Stromal cell of bone marrow (primary cell): ENCODE measurements at regions not wholly inside any gene's neighbourhood (a gene's known extent, or its start where the extent isn't known, plus 50 kb on each side); places are given as distances from the start of the nearest gene placed in this dataset.

Source experiments
- DNase-seq: peaks from one replicate; pipeline ENCODE4 v3.0.0-alpha.2; 2012; ENCODE audit warnings: low read depth

GRCh38 chr6:33967966-33968724 is 164.3 kb upstream of the MLN start:
- no peak for DNase-seq

DNA sequence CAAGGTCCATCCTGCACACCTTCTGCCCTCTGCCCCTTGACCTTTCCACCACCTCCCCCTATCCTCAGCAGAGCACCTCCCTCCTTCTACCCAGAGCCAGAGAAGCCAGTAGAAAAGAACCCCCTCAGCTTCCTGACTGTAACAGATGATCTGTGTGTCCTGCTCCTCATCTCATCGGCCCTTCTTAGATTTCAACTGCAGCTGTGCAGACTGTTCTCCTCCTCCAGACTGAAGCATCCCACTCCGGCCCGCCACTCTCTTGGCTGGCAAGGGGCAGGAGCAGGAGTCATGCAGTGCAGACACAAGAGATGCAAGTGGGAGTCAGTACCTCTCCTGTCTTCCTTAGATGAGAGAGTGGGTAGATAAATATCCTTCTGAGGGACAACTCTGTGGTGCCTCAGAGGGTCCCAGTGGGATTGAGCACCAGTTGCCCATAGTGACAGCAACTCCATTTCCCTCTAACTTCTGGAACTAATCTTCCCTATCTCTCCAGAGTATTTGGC is 163.5 kb upstream of the MLN start:
- no peak for DNase-seq

DNA sequence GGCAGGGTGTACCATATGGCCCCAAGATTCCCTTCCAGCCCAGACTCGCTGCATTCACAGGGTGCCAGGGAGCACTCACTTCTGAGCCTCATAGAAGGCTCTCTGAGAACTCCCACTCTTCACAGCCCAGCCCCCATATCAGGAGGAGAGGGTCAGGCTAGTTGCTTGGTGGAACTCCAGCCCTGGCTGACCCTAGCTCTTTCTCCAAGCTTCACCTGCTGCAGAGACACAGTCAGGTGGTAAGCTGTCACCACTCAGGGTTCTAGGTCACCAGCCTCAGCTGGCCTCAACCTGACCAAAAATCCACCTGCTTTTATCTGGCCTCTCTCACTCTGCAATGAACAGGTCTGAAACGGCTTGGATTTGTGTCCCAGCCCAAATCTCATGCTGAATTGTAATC is 162.7 kb upstream of the MLN start:
- no peak for DNase-seq

- DNase-seq = no peak
These were observed 162.0 kb upstream of the MLN start for GRCh38 chr6:33965766-33966165.

DNA sequence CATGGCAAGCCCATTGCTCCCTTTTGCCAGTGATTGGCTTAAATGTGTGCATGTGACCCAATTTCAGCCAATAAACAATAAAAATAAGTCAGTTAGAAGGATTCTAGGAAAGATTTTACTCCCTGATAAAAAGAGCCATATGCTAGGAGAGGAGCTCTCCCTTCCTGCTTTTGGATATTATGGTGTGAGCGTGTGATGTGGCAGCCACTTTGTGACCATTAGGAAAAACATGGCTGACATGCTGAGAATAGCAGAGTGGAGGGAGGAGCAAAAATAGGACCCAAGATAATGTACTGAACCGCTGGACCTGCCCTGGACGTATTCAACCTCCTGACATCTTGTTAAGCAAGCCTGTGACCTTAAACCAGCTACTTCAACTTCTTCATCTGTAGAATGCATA is 160.6 kb upstream of the MLN start:
- no peak for DNase-seq

DNA sequence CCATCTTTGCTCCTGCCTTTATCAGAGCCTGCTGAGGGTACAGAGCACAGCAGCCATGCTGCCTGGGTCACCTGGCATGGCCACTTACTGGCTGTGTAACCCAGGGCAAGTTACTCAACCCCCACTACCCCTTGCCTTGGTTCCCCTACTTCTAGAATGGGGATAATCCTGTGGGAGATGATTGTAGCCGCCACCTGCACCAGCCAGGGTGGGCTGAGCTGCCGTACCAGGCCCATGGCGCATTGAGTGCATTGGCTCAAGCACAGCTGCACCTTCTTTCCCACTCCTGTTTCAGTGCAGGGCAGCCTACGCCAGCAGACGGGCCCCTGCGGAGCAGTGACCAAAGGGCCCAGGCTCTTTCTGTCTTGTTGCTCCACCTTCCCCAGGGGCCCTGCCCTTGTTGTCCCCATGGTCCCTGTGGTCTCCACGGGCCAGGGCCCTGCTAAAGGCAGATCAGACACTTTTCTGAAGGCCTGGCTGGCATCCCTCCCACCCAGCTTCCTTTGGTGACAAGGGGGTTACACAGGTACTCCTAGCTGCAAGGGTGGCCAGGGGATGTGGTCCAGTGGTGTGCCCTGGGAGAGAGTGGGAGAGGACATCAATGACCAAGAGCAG is 159.4 kb upstream of the MLN start:
- no peak for DNase-seq

DNA sequence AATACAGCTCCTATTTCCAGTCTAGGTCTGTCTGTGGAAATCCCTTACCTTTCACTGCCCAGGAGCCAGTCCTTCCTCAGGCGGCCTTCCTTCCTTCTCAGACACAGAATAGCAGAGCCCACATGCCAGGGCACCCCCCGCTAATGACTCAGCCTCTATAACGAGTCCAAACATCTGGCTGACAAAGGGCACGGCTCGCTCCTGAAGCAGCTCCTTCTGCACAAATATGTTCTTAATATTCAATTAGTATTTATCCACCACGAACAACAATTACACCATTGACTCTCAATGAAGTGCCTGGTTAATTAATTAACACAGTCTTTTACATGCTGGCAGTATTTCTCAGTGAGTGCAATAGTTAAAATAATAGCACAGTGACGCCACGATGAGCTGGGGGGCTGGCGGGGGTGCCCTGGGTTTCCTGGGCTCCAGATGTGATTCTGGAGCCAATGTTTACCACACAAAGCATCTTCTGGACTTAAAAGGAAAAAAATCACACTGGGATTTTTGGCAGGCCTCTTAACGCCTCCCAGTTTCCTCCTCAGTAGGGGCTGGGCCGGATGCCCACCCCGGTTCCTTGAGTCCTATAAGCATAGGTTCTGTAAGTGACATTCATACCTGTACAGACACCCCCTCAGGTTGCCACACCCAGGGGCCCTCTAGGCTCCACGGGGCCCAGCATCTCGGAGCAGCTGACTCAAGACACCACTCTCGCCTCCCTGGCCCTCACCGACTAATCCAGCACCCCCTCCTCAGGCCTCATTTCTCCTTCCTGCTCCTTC is 158.6 kb upstream of the MLN start:
- no peak for DNase-seq

DNA sequence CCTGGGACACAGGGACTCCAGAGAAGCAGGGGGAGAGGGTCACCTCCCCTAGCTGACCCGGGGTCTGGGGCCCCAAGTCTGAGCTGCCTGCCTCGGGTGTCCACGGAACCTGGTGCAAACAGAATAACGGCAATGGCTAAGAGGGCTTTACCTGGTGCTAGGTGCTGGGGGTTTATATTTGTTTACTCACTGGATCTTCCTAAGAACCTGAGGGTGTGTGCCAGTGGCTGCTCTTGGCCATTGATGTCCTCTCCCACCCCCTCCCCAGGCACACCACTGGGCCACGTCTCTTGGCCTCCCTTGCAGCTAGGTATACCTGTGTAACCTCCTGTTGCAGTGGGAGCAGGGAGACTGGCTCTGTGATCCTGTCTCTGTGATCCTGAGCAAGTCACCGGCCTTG is 157.9 kb upstream of the MLN start:
- no peak for DNase-seq

GRCh38 chr6:33960345-33961313 is 156.8 kb upstream of the MLN start:
- DNase-seq = no peak

GRCh38 chr6:33959661-33960344 is 156.0 kb upstream of the MLN start:
- no peak for DNase-seq

DNA sequence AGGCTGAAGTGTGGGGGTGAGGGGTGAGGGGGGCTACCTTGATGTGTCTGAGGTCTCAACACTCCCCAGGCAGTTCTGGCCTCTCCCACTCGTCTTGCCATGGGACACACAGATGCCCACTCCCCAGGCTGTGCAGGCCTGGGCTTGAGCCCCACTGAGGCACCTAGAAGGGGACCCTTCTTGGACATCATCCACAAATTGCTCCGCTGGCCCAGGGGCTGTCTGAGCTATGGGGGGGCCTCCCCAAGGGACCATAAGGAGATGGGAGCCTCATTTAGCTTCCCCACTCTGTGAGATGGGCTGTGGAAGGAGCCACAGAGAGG is 155.5 kb upstream of the MLN start:
- DNase-seq = no peak

DNA sequence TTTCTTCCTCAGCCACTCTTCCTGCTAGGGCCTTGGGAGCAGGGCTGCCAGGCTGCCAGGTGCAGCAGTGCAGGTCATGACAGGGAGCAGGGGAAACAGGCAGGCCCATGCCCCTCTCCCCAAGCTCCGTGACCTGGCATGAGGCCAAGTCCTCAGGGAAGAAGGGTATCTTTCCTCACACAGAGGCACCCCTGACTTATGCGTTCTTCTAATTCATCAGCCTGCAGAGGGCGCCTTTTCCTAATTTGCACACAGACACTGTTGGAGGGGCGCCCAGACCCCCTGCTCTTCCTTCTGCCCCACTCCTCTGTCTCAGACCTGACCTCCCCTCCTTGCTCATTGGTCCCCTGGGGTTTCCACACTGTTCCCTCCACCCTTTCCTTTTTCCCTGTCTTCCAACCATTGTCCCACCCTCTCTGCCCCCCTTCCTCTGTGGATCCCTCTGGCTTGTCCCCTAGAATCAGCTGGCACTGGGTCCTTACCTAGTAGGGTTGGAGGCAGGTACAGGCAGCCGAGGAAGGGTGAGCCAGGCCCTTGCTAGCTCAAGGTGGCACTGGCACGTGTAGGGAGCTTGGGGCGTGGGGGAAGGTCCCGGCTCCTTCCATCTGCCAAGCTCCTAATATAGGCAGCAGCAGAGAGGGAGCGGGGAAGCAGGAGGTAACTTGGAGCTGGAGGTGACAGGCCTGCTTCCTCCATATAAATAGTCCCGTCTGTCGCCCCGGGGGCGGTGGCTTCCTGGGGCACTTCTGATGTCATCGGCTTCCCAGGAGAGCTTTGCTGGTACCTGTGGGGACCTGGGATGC is 154.9 kb upstream of the MLN start:
- no peak for DNase-seq

- no peak for DNase-seq
These were observed 154.2 kb upstream of the MLN start for GRCh38 chr6:33957892-33958525.

- DNase-seq = no peak
These were observed 153.5 kb upstream of the MLN start for GRCh38 chr6:33957131-33957891.

DNA sequence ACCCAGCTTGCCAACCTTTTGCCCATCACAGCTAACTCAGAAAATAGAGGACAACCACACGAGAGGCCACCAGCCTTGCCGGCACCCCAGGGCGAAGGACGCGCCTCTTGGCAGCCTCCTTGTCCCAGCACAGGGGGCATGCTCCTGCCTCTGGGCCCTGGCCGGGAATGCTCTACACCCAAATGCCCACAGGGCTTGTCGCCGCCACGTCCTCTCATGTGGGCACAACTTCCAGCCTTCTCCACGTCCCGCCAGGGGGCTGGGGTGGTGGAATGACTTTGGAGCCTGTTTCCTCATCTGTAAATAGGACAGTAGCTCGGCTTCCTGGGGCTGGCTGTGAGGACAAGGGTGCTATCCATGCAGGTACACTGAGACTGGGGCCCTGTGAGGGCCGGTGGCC is 152.4 kb upstream of the MLN start:
- DNase-seq = no peak

- no peak for DNase-seq
These were observed 151.8 kb upstream of the MLN start for GRCh38 chr6:33955566-33955965.

DNA sequence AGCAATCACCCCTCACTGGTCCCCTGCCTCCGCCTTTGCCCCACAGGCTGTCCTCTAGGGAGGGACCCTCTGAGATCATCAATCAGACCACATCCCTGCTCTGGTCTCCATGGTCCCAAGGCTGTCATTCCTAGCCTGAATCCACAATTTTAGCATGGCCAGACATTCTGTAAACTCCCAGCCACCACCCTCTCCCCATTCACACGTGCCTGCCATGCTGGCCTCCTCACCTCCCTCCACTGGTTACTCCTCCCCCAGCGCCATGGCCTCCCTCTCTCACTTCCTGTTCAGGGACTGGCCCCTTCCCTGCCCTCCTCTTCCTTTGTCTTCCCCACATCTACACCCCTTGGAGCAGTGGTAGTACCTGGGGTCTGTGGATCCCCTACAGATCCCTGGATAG is 150.7 kb upstream of the MLN start:
- no peak for DNase-seq

DNA sequence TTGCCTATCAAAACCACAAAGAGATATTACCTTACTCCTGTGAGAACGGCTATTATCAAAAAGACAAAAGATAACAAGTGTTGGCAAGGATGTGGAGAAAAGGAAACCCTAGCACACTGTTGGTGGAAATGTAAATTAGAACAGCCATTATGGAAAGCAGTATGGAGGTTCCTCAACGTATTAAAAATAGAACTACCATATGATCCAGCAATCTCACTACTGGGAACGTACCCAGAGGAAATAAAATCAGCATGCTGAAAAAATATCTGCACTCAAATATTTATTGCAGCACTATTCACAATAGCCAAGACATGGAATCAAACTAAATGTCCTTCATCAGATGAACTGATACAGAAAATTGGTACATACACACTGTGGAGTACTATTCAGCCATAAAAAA is 149.4 kb upstream of the MLN start:
- DNase-seq = no peak

DNA sequence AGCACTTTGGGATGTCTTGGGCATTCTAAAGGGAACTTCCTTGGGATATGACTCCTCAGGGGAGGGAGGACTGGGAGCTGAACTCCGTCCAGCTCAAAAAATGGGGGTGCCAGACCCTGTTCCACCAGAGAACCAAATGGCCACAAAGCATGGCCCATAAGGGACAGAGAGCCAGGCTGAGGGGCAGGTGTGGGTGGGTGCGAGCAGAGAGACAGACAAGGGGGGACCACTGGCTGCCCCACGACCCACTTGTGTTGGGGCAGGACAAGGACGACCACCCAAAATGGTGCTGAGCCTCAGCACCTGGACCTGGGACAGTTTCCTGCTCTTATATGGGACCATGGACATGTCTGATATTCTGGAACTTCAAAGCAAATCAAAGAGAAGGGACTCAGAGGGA is 148.2 kb upstream of the MLN start:
- DNase-seq = no peak
